ENCODE measurements at regions not wholly inside any gene's neighbourhood (a gene's known extent, or its start where the extent isn't known, plus 50 kb on each side); places are given as distances from the start of the nearest gene placed in this dataset.
A peak's percentile ranks its signal among the peaks of the same experiment; 100 is the strongest.

DNA sequence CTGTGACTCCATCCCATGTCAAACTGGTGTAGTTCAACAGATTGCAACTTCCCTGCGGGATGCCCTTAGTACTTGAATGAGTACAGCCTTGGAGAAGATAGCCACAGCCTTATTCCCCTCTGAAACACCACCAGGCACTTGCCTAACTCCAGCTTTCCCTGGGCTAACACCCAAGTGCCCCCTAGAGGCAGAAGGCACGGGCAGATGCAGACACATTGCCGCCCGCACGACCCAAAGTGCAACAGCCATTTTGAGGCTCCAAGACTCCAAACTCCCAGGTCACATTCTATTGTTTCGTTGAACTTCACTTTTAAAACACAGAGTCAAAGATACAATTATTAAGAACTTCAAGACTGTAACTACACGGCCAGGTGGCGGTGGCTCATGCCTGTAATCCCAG is 163.6 kb upstream of the CDH6 start:
- Histone ChIP-seq H3K36me3 (ENCODE audit: low read depth) (no peaks in the 10 kb centered on the region), H3K27me3 (ENCODE audit: insufficient read depth, poor library complexity, severe bottlenecking) (no peaks in the 10 kb centered on the region), H3K27ac (ENCODE audit: poor library complexity, severe bottlenecking) (no peak overlapping the region), H3K4me3 (ENCODE audit: severe bottlenecking) (no peak overlapping the region), H3K4me1 (ENCODE audit: insufficient read depth, poor library complexity, severe bottlenecking) (no peaks in the 10 kb centered on the region), H3K9me3 (ENCODE audit: severe bottlenecking) (no peaks in the 10 kb centered on the region)
- DNase-seq (ENCODE audit: low spot score) (no peak), ATAC-seq (ENCODE audit: low read depth) (no peak)
- TF ChIP-seq, protein P1, sequence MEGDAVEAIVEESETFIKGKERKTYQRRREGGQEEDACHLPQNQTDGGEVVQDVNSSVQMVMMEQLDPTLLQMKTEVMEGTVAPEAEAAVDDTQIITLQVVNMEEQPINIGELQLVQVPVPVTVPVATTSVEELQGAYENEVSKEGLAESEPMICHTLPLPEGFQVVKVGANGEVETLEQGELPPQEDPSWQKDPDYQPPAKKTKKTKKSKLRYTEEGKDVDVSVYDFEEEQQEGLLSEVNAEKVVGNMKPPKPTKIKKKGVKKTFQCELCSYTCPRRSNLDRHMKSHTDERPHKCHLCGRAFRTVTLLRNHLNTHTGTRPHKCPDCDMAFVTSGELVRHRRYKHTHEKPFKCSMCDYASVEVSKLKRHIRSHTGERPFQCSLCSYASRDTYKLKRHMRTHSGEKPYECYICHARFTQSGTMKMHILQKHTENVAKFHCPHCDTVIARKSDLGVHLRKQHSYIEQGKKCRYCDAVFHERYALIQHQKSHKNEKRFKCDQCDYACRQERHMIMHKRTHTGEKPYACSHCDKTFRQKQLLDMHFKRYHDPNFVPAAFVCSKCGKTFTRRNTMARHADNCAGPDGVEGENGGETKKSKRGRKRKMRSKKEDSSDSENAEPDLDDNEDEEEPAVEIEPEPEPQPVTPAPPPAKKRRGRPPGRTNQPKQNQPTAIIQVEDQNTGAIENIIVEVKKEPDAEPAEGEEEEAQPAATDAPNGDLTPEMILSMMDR (IDR thresholded peaks at IDR 0.05; ENCODE audit: poor library complexity, severe bottlenecking): no peak

DNA sequence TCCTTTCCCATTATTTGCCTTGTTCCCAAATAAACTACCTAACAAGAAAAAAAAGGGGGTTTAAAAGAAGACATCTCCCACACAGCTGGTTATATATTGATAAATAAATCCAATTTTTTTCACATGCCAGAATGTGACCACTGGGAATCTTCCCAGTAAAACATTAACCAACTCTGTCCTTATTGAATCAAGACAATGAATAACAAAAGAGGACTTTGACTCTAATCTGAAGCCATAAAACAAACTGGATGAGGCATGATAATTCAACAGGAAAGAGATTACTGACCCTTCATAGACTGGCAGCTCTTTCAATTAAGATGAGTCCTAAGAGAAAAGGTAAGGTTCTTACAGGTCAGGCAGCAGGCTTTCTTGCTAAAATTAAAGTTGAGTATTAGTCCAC is 165.8 kb upstream of the CDH6 start:
- TF ChIP-seq, protein P1 (IDR thresholded peaks at IDR 0.05; ENCODE audit: poor library complexity, severe bottlenecking): no peak
- Histone ChIP-seq H3K9me3 (ENCODE audit: severe bottlenecking) (no peaks in the 10 kb centered on the region), H3K27me3 (ENCODE audit: insufficient read depth, poor library complexity, severe bottlenecking) (no peaks in the 10 kb centered on the region), H3K4me1 (ENCODE audit: insufficient read depth, poor library complexity, severe bottlenecking) (no peaks in the 10 kb centered on the region), H3K36me3 (ENCODE audit: low read depth) (no peaks in the 10 kb centered on the region), H3K4me3 (ENCODE audit: severe bottlenecking) (no peak overlapping the region), H3K27ac (ENCODE audit: poor library complexity, severe bottlenecking) (no peak overlapping the region)
- no peak for ATAC-seq (ENCODE audit: low read depth)
- DNase-seq (ENCODE audit: low spot score): no peak

DNA sequence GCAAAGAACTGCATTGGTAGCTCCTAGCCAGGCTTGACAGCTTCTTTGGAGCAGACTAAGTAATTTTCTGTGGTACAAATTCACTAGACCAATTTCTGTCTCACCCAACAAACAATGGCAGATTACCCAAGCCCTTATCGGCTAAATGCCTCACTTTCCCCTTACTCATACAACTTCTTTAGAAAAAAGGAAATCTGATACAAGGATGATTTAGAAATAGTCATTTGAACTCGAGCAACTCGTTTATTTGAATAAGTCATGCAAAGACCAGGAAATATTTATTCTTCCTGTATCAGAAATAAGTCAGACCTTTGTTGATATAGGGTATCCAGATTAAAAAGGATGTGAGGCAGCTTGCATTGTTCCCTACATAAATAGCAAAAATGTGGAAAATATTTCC is 170.4 kb upstream of the CDH6 start:
- no peak overlapping the region for H3K4me3 ChIP-seq (ENCODE audit: severe bottlenecking)
- no peaks in the 10 kb centered on the region for H3K9me3 ChIP-seq (ENCODE audit: severe bottlenecking)
- no peaks in the 10 kb centered on the region for H3K4me1 ChIP-seq (ENCODE audit: insufficient read depth, poor library complexity, severe bottlenecking)
- no peak overlapping the region for H3K27ac ChIP-seq (ENCODE audit: poor library complexity, severe bottlenecking)
- DNase-seq (ENCODE audit: low spot score): no peak
- H3K36me3 ChIP-seq (ENCODE audit: low read depth): no peaks in the 10 kb centered on the region
- TF ChIP-seq, protein P1 (IDR thresholded peaks at IDR 0.05; ENCODE audit: poor library complexity, severe bottlenecking): no peak
- H3K27me3 ChIP-seq (ENCODE audit: insufficient read depth, poor library complexity, severe bottlenecking): no peaks in the 10 kb centered on the region
- ATAC-seq (ENCODE audit: low read depth): peak; percentile 42; the same call in 2 of the 3 replicates

DNA sequence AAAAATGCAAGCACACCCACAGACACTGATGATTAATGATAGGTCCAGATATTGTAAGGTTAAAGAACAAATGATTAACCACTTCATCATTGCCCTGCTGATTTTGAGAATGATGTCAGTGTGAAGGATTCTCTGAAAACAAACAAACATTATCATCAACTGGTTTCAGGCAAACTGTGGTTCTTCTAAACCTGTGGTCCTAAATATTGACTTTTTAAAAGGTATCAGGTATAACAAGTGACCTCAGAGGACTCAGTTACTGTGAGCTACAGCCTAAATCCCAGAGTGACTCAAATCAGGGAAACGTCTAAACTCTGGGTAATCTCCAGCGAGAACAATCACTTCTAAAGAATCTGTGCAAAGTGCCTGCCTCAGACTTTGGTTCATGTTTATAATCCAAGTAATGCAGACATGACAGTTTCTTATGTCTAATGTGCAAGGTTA is 172.3 kb upstream of the CDH6 start:
- H3K27ac ChIP-seq (ENCODE audit: poor library complexity, severe bottlenecking): no peak overlapping the region
- H3K9me3 ChIP-seq (ENCODE audit: severe bottlenecking): peaks cover 2% of the 10 kb centered on the region
- no peaks in the 10 kb centered on the region for H3K27me3 ChIP-seq (ENCODE audit: insufficient read depth, poor library complexity, severe bottlenecking)
- H3K4me3 ChIP-seq (ENCODE audit: severe bottlenecking): no peak overlapping the region
- DNase-seq (ENCODE audit: low spot score): no peak
- no peaks in the 10 kb centered on the region for H3K4me1 ChIP-seq (ENCODE audit: insufficient read depth, poor library complexity, severe bottlenecking)
- ATAC-seq (ENCODE audit: low read depth): peak; percentile 71
- H3K36me3 ChIP-seq (ENCODE audit: low read depth): no peaks in the 10 kb centered on the region
- TF ChIP-seq, protein P1 (IDR thresholded peaks at IDR 0.05; ENCODE audit: poor library complexity, severe bottlenecking): no peak

DNA sequence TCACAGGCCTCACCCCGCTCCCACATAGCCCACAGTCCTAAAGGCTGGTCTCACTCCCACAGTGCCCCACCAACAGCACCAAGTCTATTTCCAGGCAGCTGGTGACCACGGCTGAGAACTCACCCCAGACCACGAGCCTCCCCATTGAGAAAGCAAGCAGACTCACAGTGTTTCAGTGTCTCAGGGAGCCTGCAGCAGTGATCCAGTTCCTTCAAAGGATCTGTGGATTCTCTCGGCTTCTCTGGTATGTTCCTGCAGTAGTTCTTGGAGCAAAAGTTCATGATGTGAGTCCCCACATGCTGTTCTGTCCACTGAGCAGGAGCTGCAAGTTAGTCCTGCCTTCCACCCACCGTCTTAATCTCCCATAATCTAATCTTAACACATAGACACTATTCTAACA is 185.3 kb upstream of the CDH6 start:
- no peak overlapping the region for H3K27ac ChIP-seq (ENCODE audit: poor library complexity, severe bottlenecking)
- no peaks in the 10 kb centered on the region for H3K4me1 ChIP-seq (ENCODE audit: insufficient read depth, poor library complexity, severe bottlenecking)
- TF ChIP-seq, protein P1 (IDR thresholded peaks at IDR 0.05; ENCODE audit: poor library complexity, severe bottlenecking): no peak
- H3K27me3 ChIP-seq (ENCODE audit: insufficient read depth, poor library complexity, severe bottlenecking): no peaks in the 10 kb centered on the region
- DNase-seq (ENCODE audit: low spot score) (no peak), ATAC-seq (ENCODE audit: low read depth) (no peak)
- no peak overlapping the region for H3K4me3 ChIP-seq (ENCODE audit: severe bottlenecking)
- no peaks in the 10 kb centered on the region for H3K9me3 ChIP-seq (ENCODE audit: severe bottlenecking)
- H3K36me3 ChIP-seq (ENCODE audit: low read depth): no peaks in the 10 kb centered on the region
